ENCODE measurements at regions not wholly inside any gene's neighbourhood (a gene's known extent, or its start where the extent isn't known, plus 50 kb on each side); places are given as distances from the start of the nearest gene placed in this dataset.

GRCh38 chr15:24734396-24734795 is 58.8 kb downstream of the NPAP1 start:
- TF ChIP-seq CTCF (IDR thresholded peaks at IDR 0.05) (no peak), POLR2A (IDR thresholded peaks at IDR 0.05) (no peak)
